SK-N-SH treated with all-trans-retinoic acid at 6 μM for 48 hours (cell line): ENCODE measurements at regions not wholly inside any gene's neighbourhood (a gene's known extent, or its start where the extent isn't known, plus 50 kb on each side); places are given as distances from the start of the nearest gene placed in this dataset.

Experiments used
- ATAC-seq: fragments of 200-7000 bp; cut with Tn5 transposase; 3 replicates; pipeline ENCODE4 v1.9.1; 2020; ENCODE audit warnings: mild to moderate bottlenecking, moderate library complexity
- ARNTL ChIP-seq: fragments of 450-650 bp; formaldehyde crosslinking; IDR thresholded peaks from 2 replicates; pipeline ENCODE4 v1.5.0; 2020; ENCODE audit warnings: low read depth, mild to moderate bottlenecking, moderate library complexity, borderline replicate concordance
- BACH2 ChIP-seq: fragments of 250-450 bp; sonication (Bioruptor Pico); IDR thresholded peaks from 2 replicates; pipeline ENCODE4 v1.9.0; 2021; ENCODE audit warnings: mild to moderate bottlenecking, borderline replicate concordance
- CREB5 ChIP-seq: fragments of 250-450 bp; sonication (Bioruptor Pico); IDR thresholded peaks from 2 replicates; pipeline ENCODE4 v1.5.1; 2020; ENCODE audit warnings: low read depth, mild to moderate bottlenecking, moderate library complexity
- CSDC2 ChIP-seq: fragments of 250-450 bp; sonication (Bioruptor Pico); IDR thresholded peaks from 2 replicates; pipeline ENCODE4 v1.5.0; 2020; ENCODE audit warnings: mild to moderate bottlenecking, moderate library complexity
- CSRNP3 ChIP-seq: fragments of 250-450 bp; sonication (Bioruptor Pico); IDR thresholded peaks from 2 replicates; pipeline ENCODE4 v1.5.1; 2021; ENCODE audit warnings: mild to moderate bottlenecking, moderate library complexity
- ESRRG ChIP-seq: fragments of 250-450 bp; sonication (Bioruptor Pico); IDR thresholded peaks from 2 replicates; pipeline ENCODE4 v1.6.1; 2021; ENCODE audit warnings: mild to moderate bottlenecking
- ISL1 ChIP-seq: fragments of 250-450 bp; sonication (Bioruptor Pico); IDR thresholded peaks from 2 replicates; pipeline ENCODE4 v2.1.2; 2022; ENCODE audit warnings: mild to moderate bottlenecking, moderate library complexity
- OSR1 ChIP-seq: fragments of 250-450 bp; sonication (Bioruptor Pico); IDR thresholded peaks from 2 replicates; pipeline ENCODE4 v1.8.0; 2022; ENCODE audit warnings: moderate library complexity, mild to moderate bottlenecking, inconsistent platforms
- POU6F1 ChIP-seq: fragments of 250-450 bp; sonication (Bioruptor Pico); IDR thresholded peaks from 2 replicates; pipeline ENCODE4 v1.8.0; 2021; ENCODE audit warnings: low read depth, mild to moderate bottlenecking, moderate library complexity, borderline replicate concordance
- PPARA ChIP-seq: fragments of 250-450 bp; sonication (Bioruptor Pico); IDR thresholded peaks from 2 replicates; pipeline ENCODE4 v1.5.0; 2020; ENCODE audit warnings: mild to moderate bottlenecking, borderline replicate concordance
- RARB ChIP-seq: fragments of 250-450 bp; sonication (Bioruptor Pico); IDR thresholded peaks from 2 replicates; pipeline ENCODE4 v1.8.0; 2021; ENCODE audit warnings: mild to moderate bottlenecking, moderate library complexity
- SNAI2 ChIP-seq: fragments of 250-450 bp; sonication (Bioruptor Pico); IDR thresholded peaks from 2 replicates; pipeline ENCODE4 v1.5.0; 2020; ENCODE audit warnings: mild to moderate bottlenecking, moderate library complexity
- TCF4 ChIP-seq: fragments of 250-450 bp; sonication (Bioruptor Pico); IDR thresholded peaks from 2 replicates; pipeline ENCODE4 v1.8.0; 2021; ENCODE audit warnings: mild to moderate bottlenecking, moderate library complexity, borderline replicate concordance
- TOX ChIP-seq: fragments of 250-450 bp; sonication (Bioruptor Pico); IDR thresholded peaks from 2 replicates; pipeline ENCODE4 v1.8.0; 2021; ENCODE audit warnings: mild to moderate bottlenecking, moderate library complexity, borderline replicate concordance
- TSHZ2 ChIP-seq: fragments of 250-450 bp; sonication (Bioruptor Pico); IDR thresholded peaks from 2 replicates; pipeline ENCODE4 v1.5.0; 2020; ENCODE audit warnings: mild to moderate bottlenecking, moderate library complexity
- ZC3H10 ChIP-seq: fragments of 250-450 bp; sonication (Bioruptor Pico); IDR thresholded peaks from 2 replicates; pipeline ENCODE4 v1.5.1; 2021; ENCODE audit warnings: mild to moderate bottlenecking, moderate library complexity
- ZFP3 ChIP-seq: fragments of 250-450 bp; sonication (Bioruptor Pico); IDR thresholded peaks from 2 replicates; pipeline ENCODE4 v1.5.0; 2020; ENCODE audit warnings: mild to moderate bottlenecking, moderate library complexity
- ZNF565 ChIP-seq: fragments of 450-650 bp; formaldehyde crosslinking; conservative IDR thresholded peaks from 2 replicates; pipeline ENCODE4 v1.5.0; 2020; ENCODE audit warnings: low read depth, mild to moderate bottlenecking, moderate library complexity
- ZNF70 ChIP-seq: fragments of 450-650 bp; formaldehyde crosslinking; IDR thresholded peaks from 2 replicates; pipeline ENCODE4 v1.5.0; 2020; ENCODE audit warnings: mild to moderate bottlenecking, moderate library complexity
- ZNF8 ChIP-seq: fragments of 450-650 bp; formaldehyde crosslinking; IDR thresholded peaks from 2 replicates; pipeline ENCODE4 v1.5.0; 2020; ENCODE audit warnings: mild to moderate bottlenecking, moderate library complexity

- no peak for ATAC-seq
These were observed 181.8 kb upstream of the PDE10A start for GRCh38 chr6:165844801-165845364.

GRCh38 chr6:165844232-165844631, 181.2 kb upstream of the PDE10A start:
- no peak for TF ChIP-seq ZNF565 (CRISPR knock-in tag)
- TF ChIP-seq CSRNP3 (CRISPR knock-in tag), result no peak
- TF ChIP-seq SNAI2, result no peak
- no peak for TF ChIP-seq ZC3H10
- no peak for TF ChIP-seq CSDC2 (CRISPR knock-in tag)
- TF ChIP-seq TOX (CRISPR knock-in tag), result no peak
- TF ChIP-seq OSR1, result no peak
- TF ChIP-seq CREB5 (CRISPR knock-in tag), result no peak
- TF ChIP-seq POU6F1 (CRISPR knock-in tag), result no peak
- no peak for TF ChIP-seq ZNF8 (CRISPR knock-in tag)
- no peak for TF ChIP-seq ZNF70 (CRISPR knock-in tag)
- no peak for TF ChIP-seq ESRRG
- TF ChIP-seq BACH2, result no peak
- no peak for TF ChIP-seq PPARA (CRISPR knock-in tag)
- no peak for TF ChIP-seq ISL1
- ATAC-seq, result no peak

More at GRCh38 chr6:165844801-165845364, 181.8 kb upstream of the PDE10A start:
- TF ChIP-seq TSHZ2 (CRISPR knock-in tag), result no peak
- no peak for TF ChIP-seq ZC3H10
- TF ChIP-seq ARNTL (CRISPR knock-in tag), result no peak
- TF ChIP-seq CSRNP3 (CRISPR knock-in tag), result no peak

- ATAC-seq, result no peak
These were observed 180.6 kb upstream of the PDE10A start for GRCh38 chr6:165843568-165844113.

GRCh38 chr6:165843121-165843520, 180.1 kb upstream of the PDE10A start:
- no peak for TF ChIP-seq RARB (CRISPR knock-in tag)
- no peak for TF ChIP-seq ARNTL (CRISPR knock-in tag)
- no peak for TF ChIP-seq ZFP3 (CRISPR knock-in tag)
- no peak for TF ChIP-seq TCF4
- no peak for TF ChIP-seq BACH2
- no peak for TF ChIP-seq ZNF70 (CRISPR knock-in tag)
- no peak for TF ChIP-seq PPARA (CRISPR knock-in tag)
- no peak for TF ChIP-seq OSR1
- TF ChIP-seq ESRRG, result no peak
- no peak for TF ChIP-seq TOX (CRISPR knock-in tag)
- TF ChIP-seq, all 23 proteins: peak for 0

More at GRCh38 chr6:165843568-165844113, 180.6 kb upstream of the PDE10A start:
- TF ChIP-seq ARNTL (CRISPR knock-in tag), result no peak

More at GRCh38 chr6:165843121-165843520, 180.1 kb upstream of the PDE10A start:
- ATAC-seq, result no peak
